ENCODE measurements at regions not wholly inside any gene's neighbourhood (a gene's known extent, or its start where the extent isn't known, plus 50 kb on each side); places are given as distances from the start of the nearest gene placed in this dataset.

DNA sequence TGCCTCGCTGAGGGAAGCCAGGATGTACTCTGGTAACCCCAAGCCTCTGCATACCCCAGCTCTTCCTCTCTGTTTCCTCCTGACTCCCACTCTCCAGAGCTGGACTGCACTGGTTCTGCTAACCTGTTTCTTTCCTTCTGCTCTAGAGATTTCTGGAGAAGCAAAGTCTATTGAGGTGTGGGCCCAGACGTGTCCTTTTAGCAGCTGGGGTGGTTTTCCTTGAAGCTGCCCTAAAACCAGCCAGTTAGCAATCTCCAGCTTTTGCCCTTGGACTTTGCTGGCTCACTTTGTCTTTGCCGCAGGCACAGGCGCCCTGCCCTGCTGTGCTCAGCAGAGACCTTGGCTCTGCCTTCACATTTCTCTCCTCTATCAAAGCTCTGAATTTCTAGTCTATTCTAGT, 171.8 kb upstream of the IVNS1ABP start:
- FAIRE-seq (peak; percentile 42), DNase-seq (ENCODE audit: low read depth, low spot score) (no peak)
- no TSS peak for BruUV-seq (replicated peaks)
- Histone ChIP-seq H3K4me3 (replicated peaks in 1 of 3; ENCODE audit: insufficient read depth in 1 of 3, low read depth in 1 of 3, low read length in 3 of 3) (no peak overlapping the region), H3K36me3 (ENCODE audit: control insufficient read depth in 2 of 2, extremely low read depth in 1 of 2, insufficient read depth in 2 of 2, low read length in 2 of 2) (no peaks in the 10 kb centered on the region), H2AFZ (ENCODE audit: low read depth, low read length) (no peak overlapping the region), H3K4me1 (ENCODE audit: control insufficient read depth, extremely low read depth, insufficient read depth, low read length) (no peaks in the 10 kb centered on the region), H3K79me2 (ENCODE audit: control insufficient read depth, insufficient read depth, low read length) (no peaks in the 10 kb centered on the region), H3K27me3 (ENCODE audit: control insufficient read depth in 2 of 2, insufficient read depth in 2 of 2, low read length in 2 of 2) (no peaks in the 10 kb centered on the region), H3K9ac (replicated peaks; ENCODE audit: extremely low read depth, insufficient read depth, low read length) (no peak overlapping the region), H3K27ac (ENCODE audit: insufficient read depth, low read depth, low read length) (no peak overlapping the region), H3K9me3 (replicated peaks; ENCODE audit: control insufficient read depth, insufficient read depth, low read length) (no peaks in the 10 kb centered on the region), H3K9me1 (replicated peaks; ENCODE audit: control insufficient read depth, extremely low read depth, insufficient read depth, low read length) (no peaks in the 10 kb centered on the region), H4K20me1 (replicated peaks; ENCODE audit: control insufficient read depth, extremely low read depth, insufficient read depth, low read length) (no peaks in the 10 kb centered on the region), H3K4me2 (ENCODE audit: insufficient read depth, low read length) (no peak overlapping the region)
- intact Hi-C loops (cut with micrococcal nuclease), result no loop called here
- TF ChIP-seq, protein P1, sequence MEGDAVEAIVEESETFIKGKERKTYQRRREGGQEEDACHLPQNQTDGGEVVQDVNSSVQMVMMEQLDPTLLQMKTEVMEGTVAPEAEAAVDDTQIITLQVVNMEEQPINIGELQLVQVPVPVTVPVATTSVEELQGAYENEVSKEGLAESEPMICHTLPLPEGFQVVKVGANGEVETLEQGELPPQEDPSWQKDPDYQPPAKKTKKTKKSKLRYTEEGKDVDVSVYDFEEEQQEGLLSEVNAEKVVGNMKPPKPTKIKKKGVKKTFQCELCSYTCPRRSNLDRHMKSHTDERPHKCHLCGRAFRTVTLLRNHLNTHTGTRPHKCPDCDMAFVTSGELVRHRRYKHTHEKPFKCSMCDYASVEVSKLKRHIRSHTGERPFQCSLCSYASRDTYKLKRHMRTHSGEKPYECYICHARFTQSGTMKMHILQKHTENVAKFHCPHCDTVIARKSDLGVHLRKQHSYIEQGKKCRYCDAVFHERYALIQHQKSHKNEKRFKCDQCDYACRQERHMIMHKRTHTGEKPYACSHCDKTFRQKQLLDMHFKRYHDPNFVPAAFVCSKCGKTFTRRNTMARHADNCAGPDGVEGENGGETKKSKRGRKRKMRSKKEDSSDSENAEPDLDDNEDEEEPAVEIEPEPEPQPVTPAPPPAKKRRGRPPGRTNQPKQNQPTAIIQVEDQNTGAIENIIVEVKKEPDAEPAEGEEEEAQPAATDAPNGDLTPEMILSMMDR (IDR thresholded peaks at IDR 0.05; ENCODE audit: extremely low read depth in 1 of 2, insufficient read depth in 1 of 2, low read depth in 1 of 2, low read length in 2 of 2), result no peak
- TF ChIP-seq POLR2A (IDR thresholded peaks at IDR 0.05; ENCODE audit: low read depth, low read length), result no peak
- TF ChIP-seq MYC (IDR thresholded peaks at IDR 0.05; ENCODE audit: low read depth, low read length), result no peak
- no peak for TF ChIP-seq GATA2 (IDR thresholded peaks at IDR 0.05; ENCODE audit: insufficient read depth, insufficient read length, low read depth, low read length)
- no peak for TF ChIP-seq JUN (IDR thresholded peaks at IDR 0.05; ENCODE audit: borderline replicate concordance, insufficient read depth, insufficient read length, low read depth)
- TF ChIP-seq EZH2 (IDR thresholded peaks at IDR 0.05; ENCODE audit: borderline replicate concordance, low read depth, low read length, severe bottlenecking), result no peak
- TF ChIP-seq, protein P2, sequence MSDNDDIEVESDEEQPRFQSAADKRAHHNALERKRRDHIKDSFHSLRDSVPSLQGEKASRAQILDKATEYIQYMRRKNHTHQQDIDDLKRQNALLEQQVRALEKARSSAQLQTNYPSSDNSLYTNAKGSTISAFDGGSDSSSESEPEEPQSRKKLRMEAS (IDR thresholded peaks at IDR 0.05; ENCODE audit: insufficient read depth, insufficient read length), result no peak
- no peak for TF ChIP-seq POLR2AphosphoS5 (IDR thresholded peaks at IDR 0.05; ENCODE audit: insufficient read depth, low read depth, low read length)
- ChIA-PET POLR2A (no interaction called here), CTCF (interaction anchor here (0.5 kb wide), 1 partner anchor 580 kb away, joined by 5 read pairs; no protein-coding TSS in a partner anchor)
- dilution Hi-C loops (cut with MboI; ENCODE audit: extremely low pct_ligation_motif_present, low sequenced_read_pairs), result no loop called here

Data from endothelial cell of umbilical vein (primary cell).